Epithelial cell of esophagus (primary cell): ENCODE measurements at regions not wholly inside any gene's neighbourhood (a gene's known extent, or its start where the extent isn't known, plus 50 kb on each side); places are given as distances from the start of the nearest gene placed in this dataset.

ENCODE experiments used
- DNase-seq: peaks from one replicate; pipeline ENCODE4 v3.0.0; 2010; ENCODE audit warnings: low read depth
- H3K4me3 ChIP-seq: 2 replicates; pipeline ENCODE4 v1.5.1; 2011; ENCODE audit warnings: mild to moderate bottlenecking, low read length, control low read depth
- CTCF ChIP-seq: IDR thresholded peaks from 2 replicates; pipeline ENCODE4 v1.5.1; 2011; ENCODE audit warnings: low read depth, mild to moderate bottlenecking, low read length, control low read depth, inconsistent platforms; ENCODE audit not compliant: insufficient read depth; ENCODE audit errors: missing control alignments

DNA sequence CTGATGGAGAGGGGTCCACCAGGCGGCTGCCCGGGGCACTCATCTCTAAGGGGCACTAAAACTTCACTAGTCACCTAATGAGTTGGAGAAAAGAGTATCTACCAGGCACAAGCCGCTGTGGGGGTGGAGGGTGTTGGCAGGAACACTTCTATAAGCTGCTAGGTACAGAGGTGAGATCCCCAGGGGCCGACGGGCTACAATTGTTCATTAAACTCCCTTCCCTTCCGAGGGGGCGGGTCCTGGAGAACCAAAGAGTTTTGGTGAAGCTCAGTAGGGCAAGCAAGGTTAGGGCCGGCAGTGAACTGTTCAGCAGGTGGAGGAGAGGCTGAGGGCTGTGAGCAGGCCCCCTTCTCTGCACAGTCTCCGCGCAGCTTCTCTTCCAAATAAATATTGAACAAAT, 78.7 kb upstream of the ARAP3 start:
- no peak for TF ChIP-seq CTCF
- no peak for DNase-seq
- no peak overlapping the region for H3K4me3 ChIP-seq

DNA sequence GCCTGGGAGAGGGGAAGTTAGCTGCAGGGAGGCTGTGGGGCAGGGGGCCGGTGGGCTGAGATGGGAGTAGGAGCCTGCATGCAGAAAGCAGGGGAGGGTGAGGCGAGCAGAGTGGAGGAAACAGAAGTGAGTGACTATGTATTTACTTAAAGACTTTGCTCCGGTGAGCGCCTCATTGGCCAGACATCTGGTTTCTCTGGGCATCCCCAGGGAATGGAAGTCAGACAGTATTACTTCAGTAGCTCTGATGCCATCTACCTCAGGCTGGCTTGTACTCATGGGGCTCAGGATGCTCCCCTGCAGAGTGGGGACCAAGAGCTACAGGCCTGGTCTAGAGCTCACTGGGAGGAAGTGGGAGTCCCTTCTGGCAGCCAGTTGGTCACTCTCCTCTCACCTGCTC, 78.2 kb upstream of the ARAP3 start:
- no peak overlapping the region for H3K4me3 ChIP-seq
- no peak for DNase-seq
- no peak for TF ChIP-seq CTCF

- no peak for TF ChIP-seq CTCF
- H3K4me3 ChIP-seq, result no peak overlapping the region
- DNase-seq, result no peak
Measured at GRCh38 chr5:141758310-141758998, 76.4 kb upstream of the ARAP3 start.

- peak; percentile 69 for DNase-seq
- no peak overlapping the region for H3K4me3 ChIP-seq
- TF ChIP-seq CTCF, result peak; percentile 63
Measured at GRCh38 chr5:141757402-141757801, 75.4 kb upstream of the ARAP3 start.

GRCh38 chr5:141756196-141756595, 74.2 kb upstream of the ARAP3 start:
- H3K4me3 ChIP-seq, result no peak overlapping the region
- TF ChIP-seq CTCF, result no peak
- DNase-seq, result no peak

DNA sequence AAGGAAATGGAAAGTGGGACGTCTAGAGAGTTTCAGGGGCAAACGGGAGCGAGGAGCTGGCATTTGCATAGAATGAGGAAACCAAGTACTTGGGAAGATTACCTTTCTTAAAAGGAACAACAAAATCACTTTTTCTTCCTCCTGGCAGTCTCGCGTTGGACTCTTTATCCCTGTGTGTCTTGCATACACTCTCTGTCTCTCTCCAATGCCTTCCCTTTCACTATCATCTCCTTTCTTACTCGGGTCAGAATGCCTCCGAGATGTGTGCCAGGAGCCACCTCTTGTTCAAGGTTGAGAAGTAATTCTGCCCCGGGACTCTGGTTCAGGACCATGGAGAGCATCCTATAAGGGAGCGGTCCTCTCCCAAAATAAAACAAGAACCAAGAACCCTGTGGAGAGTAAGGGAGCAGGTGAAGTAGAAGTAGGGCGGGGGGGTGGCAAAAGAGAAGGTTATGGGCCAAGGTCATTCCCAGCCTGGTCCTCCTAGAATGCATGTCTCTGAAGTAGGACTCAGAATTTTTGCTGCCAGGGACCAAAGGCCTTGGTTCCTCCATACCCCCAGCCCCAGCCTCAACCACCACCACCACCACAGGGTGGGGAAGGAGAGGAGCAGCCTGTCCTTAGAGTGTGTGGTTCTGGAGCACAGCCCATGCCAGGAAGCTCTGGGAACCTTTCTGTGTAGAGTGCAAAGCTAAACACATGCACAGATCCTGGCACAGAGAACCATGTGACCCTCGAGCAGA, 72.1 kb upstream of the ARAP3 start:
- no peak for TF ChIP-seq CTCF
- DNase-seq, result peak; percentile 71
- no peak overlapping the region for H3K4me3 ChIP-seq
